Neural cell (in vitro differentiated cells): ENCODE measurements at regions not wholly inside any gene's neighbourhood (a gene's known extent, or its start where the extent isn't known, plus 50 kb on each side); places are given as distances from the start of the nearest gene placed in this dataset.

Experiments
- H2AFZ ChIP-seq: fragments of 200-600, 300-800 bp; sonication (generic), shearing (Covaris generic); 2 replicates; pipeline ENCODE4 v1.6.0; 2014; ENCODE audit warnings: low read depth, mild to moderate bottlenecking, antibody characterized with exemption, low read length, moderate library complexity
- H3F3A ChIP-seq: fragments of 200-600 bp; shearing (Covaris generic); 2 replicates; pipeline ENCODE4 v1.6.1; 2016; ENCODE audit warnings: mild to moderate bottlenecking, moderate library complexity, mixed read lengths, antibody characterized with exemption, low read length; ENCODE audit not compliant: insufficient read depth, poor library complexity, severe bottlenecking
- H3K27ac ChIP-seq: fragments of 200-600, 300-800 bp; sonication (generic), shearing (Covaris generic); 2 replicates; pipeline ENCODE4 v1.5.1; 2014; ENCODE audit warnings: mild to moderate bottlenecking, low read length, moderate library complexity
- H3K27me3 ChIP-seq: fragments of 300-800, 200-600 bp; sonication (generic), shearing (Covaris generic); 2 replicates; pipeline ENCODE4 v1.6.0; 2014; ENCODE audit warnings: mild to moderate bottlenecking, low read depth, low read length, moderate library complexity; ENCODE audit not compliant: insufficient read depth
- H3K36me3 ChIP-seq: fragments of 300-800, 200-600 bp; sonication (generic), shearing (Covaris generic); 2 replicates; pipeline ENCODE4 v1.5.1; 2014; ENCODE audit warnings: mild to moderate bottlenecking, antibody characterized with exemption, low read length, moderate library complexity; ENCODE audit not compliant: insufficient read depth
- H3K4me2 ChIP-seq: fragments of 300-800, 200-600 bp; sonication (generic), shearing (Covaris generic); 2 replicates; pipeline ENCODE4 v1.6.0; 2014; ENCODE audit warnings: mild to moderate bottlenecking, low read length
- H3K4me3 ChIP-seq: fragments of 300-800, 200-600 bp; sonication (generic), shearing (Covaris generic); 2 replicates; pipeline ENCODE4 v1.5.1; 2014; ENCODE audit warnings: mild to moderate bottlenecking, low read length, moderate library complexity
- H3K79me2 ChIP-seq: fragments of 200-600 bp; shearing (Covaris generic); replicated peaks from 2 replicates; pipeline ENCODE4 v1.6.0; 2014; ENCODE audit warnings: mild to moderate bottlenecking, low read length, moderate library complexity; ENCODE audit not compliant: insufficient read depth
- H3K9ac ChIP-seq: fragments of 300-800, 200-600 bp; sonication (generic), shearing (Covaris generic); 2 replicates; pipeline ENCODE4 v1.6.1; 2016; ENCODE audit warnings: mild to moderate bottlenecking, low read length, mixed read lengths
- H3K9me2 ChIP-seq: fragments of 200-600 bp; shearing (Covaris generic); 2 replicates; pipeline ENCODE4 v1.6.1; 2016; ENCODE audit warnings: mild to moderate bottlenecking, low read length, mixed read lengths; ENCODE audit not compliant: insufficient read depth
- H3K9me3 ChIP-seq: fragments of 200-600, 300-800 bp; sonication (generic), shearing (Covaris generic); 2 replicates; pipeline ENCODE4 v1.6.1; 2016; ENCODE audit warnings: mild to moderate bottlenecking, mixed run types, low read length, moderate library complexity, mixed read lengths
- H4K20me1 ChIP-seq: fragments of 200-600 bp; shearing (Covaris generic); 2 replicates; pipeline ENCODE4 v1.6.1; 2016; ENCODE audit warnings: mild to moderate bottlenecking, mixed run types; ENCODE audit not compliant: insufficient read depth
- CTCF ChIP-seq: fragments of 450-650 bp; IDR thresholded peaks from 2 replicates; pipeline ENCODE4 v1.5.1; 2014; ENCODE audit warnings: antibody characterized with exemption, mild to moderate bottlenecking, moderate library complexity; ENCODE audit not compliant: poor library complexity, severe bottlenecking
- EP300 ChIP-seq: fragments of 450-650 bp; conservative IDR thresholded peaks from 2 replicates; pipeline ENCODE4 v1.6.1; 2014; ENCODE audit warnings: antibody characterized with exemption, mild to moderate bottlenecking, moderate library complexity; ENCODE audit not compliant: poor library complexity, severe bottlenecking
- EZH2 ChIP-seq: fragments of 200-600, 300-800 bp; shearing (Covaris generic), sonication (generic); IDR thresholded peaks from 2 replicates; pipeline ENCODE4 v1.6.1; 2014; ENCODE audit warnings: antibody characterized with exemption, low read length, borderline replicate concordance, mild to moderate bottlenecking; ENCODE audit not compliant: insufficient read depth, poor library complexity, severe bottlenecking
- MXI1 ChIP-seq: fragments of 450-650 bp; conservative IDR thresholded peaks from 2 replicates; pipeline ENCODE4 v1.6.1; 2014; ENCODE audit warnings: antibody characterized with exemption, mild to moderate bottlenecking; ENCODE audit not compliant: poor library complexity, severe bottlenecking
- POLR2AphosphoS5 ChIP-seq: IDR thresholded peaks from 2 replicates; pipeline ENCODE4 v1.6.1; 2012
- RAD21 ChIP-seq: fragments of 450-650 bp; conservative IDR thresholded peaks from 2 replicates; pipeline ENCODE4 v1.6.1; 2014; ENCODE audit warnings: antibody characterized with exemption, mild to moderate bottlenecking, moderate library complexity
- REST ChIP-seq: IDR thresholded peaks from 2 replicates; pipeline ENCODE4 v1.6.1; 2012; ENCODE audit warnings: borderline replicate concordance
- SMC3 ChIP-seq: fragments of 450-650 bp; conservative IDR thresholded peaks from 2 replicates; pipeline ENCODE4 v1.6.1; 2014; ENCODE audit warnings: antibody characterized with exemption, mild to moderate bottlenecking, moderate library complexity; ENCODE audit not compliant: poor library complexity
- TAF1 ChIP-seq: IDR thresholded peaks from 2 replicates; pipeline ENCODE4 v1.6.1; 2012; ENCODE audit warnings: low read depth

GRCh38 chr17:5922476-5922875 is 147.7 kb upstream of the WSCD1 start:
- H3F3A ChIP-seq = no peaks in the 10 kb centered on the region
- no peaks in the 10 kb centered on the region for H3K9me2 ChIP-seq
- H2AFZ ChIP-seq = no peak overlapping the region
- H3K36me3 ChIP-seq = no peaks in the 10 kb centered on the region
- no peaks in the 10 kb centered on the region for H4K20me1 ChIP-seq
- H3K27me3 ChIP-seq = no peaks in the 10 kb centered on the region
- H3K79me2 ChIP-seq = no peaks in the 10 kb centered on the region
- H3K9ac ChIP-seq = no peak overlapping the region
- H3K27ac ChIP-seq = no peak overlapping the region
- no peak for TF ChIP-seq MXI1
- no peak for TF ChIP-seq CTCF
- TF ChIP-seq SMC3 = no peak
- no peak for TF ChIP-seq RAD21
- TF ChIP-seq TAF1 = no peak
- no peak for TF ChIP-seq REST
- no peak for TF ChIP-seq EZH2
- TF ChIP-seq POLR2AphosphoS5 = no peak
- TF ChIP-seq EP300 = no peak
- no peak overlapping the region for H3K4me3 ChIP-seq
- H3K9me3 ChIP-seq = no peaks in the 10 kb centered on the region
- no peak overlapping the region for H3K4me2 ChIP-seq

GRCh38 chr17:5929721-5930120 is 140.5 kb upstream of the WSCD1 start:
- no peaks in the 10 kb centered on the region for H3K9me3 ChIP-seq

More at GRCh38 chr17:5929721-5930120, 140.5 kb upstream of the WSCD1 start:
- Histone ChIP-seq H3K4me2 (no peak overlapping the region), H3F3A (no peaks in the 10 kb centered on the region), H3K9me2 (no peaks in the 10 kb centered on the region), H2AFZ (no peak overlapping the region), H3K9ac (no peak overlapping the region), H4K20me1 (no peaks in the 10 kb centered on the region), H3K4me3 (no peak overlapping the region), H3K27me3 (no peaks in the 10 kb centered on the region), H3K79me2 (no peaks in the 10 kb centered on the region), H3K27ac (no peak overlapping the region), H3K36me3 (no peaks in the 10 kb centered on the region)
- TF ChIP-seq POLR2AphosphoS5 (no peak), REST (no peak), RAD21 (no peak), SMC3 (no peak), TAF1 (no peak), CTCF (no peak), EP300 (no peak), MXI1 (no peak), EZH2 (no peak)
